Epithelial cell of proximal tubule (primary cell): ENCODE measurements at regions not wholly inside any gene's neighbourhood (a gene's known extent, or its start where the extent isn't known, plus 50 kb on each side); places are given as distances from the start of the nearest gene placed in this dataset.
"Not testable (repeated sequence)": the region's sequence is repeated elsewhere in the genome, so short reads cannot be mapped to it uniquely, and the experiment has no call there.

Source experiments
- DNase-seq: peaks from one replicate; pipeline ENCODE4 v3.0.0-alpha.2; 2011; ENCODE audit warnings: low read depth
- H3K4me3 ChIP-seq: 2 replicates; pipeline ENCODE4 v1.5.1; 2011; ENCODE audit warnings: low read depth, mild to moderate bottlenecking, low read length
- TF ChIP-seq, protein P1 (sequence below): conservative IDR thresholded peaks from 2 replicates; pipeline ENCODE4 v1.5.1; 2012; ENCODE audit warnings: low read depth, mild to moderate bottlenecking, low read length

DNA sequence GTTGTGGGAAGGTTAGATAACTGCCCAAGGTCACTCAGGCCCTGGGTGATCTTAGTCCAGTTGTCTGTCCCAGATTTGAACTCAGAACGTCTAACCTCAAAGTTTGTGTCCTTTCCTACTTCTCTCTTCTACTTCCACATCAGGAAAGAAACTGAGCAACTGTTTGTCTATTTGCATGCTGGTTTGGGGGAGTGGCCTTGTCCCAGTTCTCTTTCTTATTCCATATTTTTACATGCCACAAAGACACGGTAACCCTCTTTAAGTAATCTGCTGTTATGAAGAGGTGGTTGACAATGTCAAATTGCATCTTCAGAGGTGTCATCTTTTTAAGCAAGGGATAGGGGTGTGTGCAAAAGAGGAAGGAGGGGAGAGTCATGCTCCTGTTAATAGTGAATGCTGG is 432.5 kb downstream of the HS3ST3B1 start:
- TF ChIP-seq, protein P1, sequence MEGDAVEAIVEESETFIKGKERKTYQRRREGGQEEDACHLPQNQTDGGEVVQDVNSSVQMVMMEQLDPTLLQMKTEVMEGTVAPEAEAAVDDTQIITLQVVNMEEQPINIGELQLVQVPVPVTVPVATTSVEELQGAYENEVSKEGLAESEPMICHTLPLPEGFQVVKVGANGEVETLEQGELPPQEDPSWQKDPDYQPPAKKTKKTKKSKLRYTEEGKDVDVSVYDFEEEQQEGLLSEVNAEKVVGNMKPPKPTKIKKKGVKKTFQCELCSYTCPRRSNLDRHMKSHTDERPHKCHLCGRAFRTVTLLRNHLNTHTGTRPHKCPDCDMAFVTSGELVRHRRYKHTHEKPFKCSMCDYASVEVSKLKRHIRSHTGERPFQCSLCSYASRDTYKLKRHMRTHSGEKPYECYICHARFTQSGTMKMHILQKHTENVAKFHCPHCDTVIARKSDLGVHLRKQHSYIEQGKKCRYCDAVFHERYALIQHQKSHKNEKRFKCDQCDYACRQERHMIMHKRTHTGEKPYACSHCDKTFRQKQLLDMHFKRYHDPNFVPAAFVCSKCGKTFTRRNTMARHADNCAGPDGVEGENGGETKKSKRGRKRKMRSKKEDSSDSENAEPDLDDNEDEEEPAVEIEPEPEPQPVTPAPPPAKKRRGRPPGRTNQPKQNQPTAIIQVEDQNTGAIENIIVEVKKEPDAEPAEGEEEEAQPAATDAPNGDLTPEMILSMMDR = no peak
- H3K4me3 ChIP-seq = no peak overlapping the region
- no peak for DNase-seq

GRCh38 chr17:14732211-14732610 is 431.3 kb downstream of the HS3ST3B1 start:
- no peak overlapping the region for H3K4me3 ChIP-seq
- TF ChIP-seq, protein P1 = no peak
- DNase-seq = no peak

DNA sequence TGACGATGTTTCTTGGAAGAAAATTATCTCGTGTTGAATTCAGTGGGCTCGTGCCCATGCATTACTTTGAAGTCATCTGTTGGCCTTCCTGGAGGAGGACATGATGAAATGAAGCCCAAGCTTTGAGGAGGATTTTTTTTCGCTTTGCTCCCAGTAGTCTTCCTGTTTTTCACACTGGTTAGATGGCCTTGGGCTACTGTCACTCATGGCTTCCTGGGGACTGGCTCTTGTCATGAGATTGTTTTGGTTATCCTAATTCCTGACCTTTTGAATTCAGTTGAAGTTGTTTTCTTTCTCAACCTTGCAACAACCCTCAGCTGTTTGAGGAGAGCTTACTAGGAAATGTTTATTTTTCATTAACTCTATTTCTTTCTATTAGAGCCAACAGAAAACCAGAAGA is 430.7 kb downstream of the HS3ST3B1 start:
- no peak overlapping the region for H3K4me3 ChIP-seq
- TF ChIP-seq, protein P1 = no peak
- DNase-seq = no peak

- DNase-seq = no peak
- no peak overlapping the region for H3K4me3 ChIP-seq
- TF ChIP-seq, protein P1 = no peak
These were observed 429.9 kb downstream of the HS3ST3B1 start for GRCh38 chr17:14730821-14731220.

- no peak overlapping the region for H3K4me3 ChIP-seq
These were observed 424.8 kb downstream of the HS3ST3B1 start for GRCh38 chr17:14725729-14726128.

GRCh38 chr17:14724770-14725169 is 423.9 kb downstream of the HS3ST3B1 start:
- no peak for DNase-seq
- H3K4me3 ChIP-seq = no peak overlapping the region
- TF ChIP-seq, protein P1 = no peak

More at GRCh38 chr17:14725729-14726128, 424.8 kb downstream of the HS3ST3B1 start:
- no peak for DNase-seq
- TF ChIP-seq, protein P1 = no peak

- not testable (repeated sequence) for H3K4me3 ChIP-seq, DNase-seq
These were observed 422.5 kb downstream of the HS3ST3B1 start for GRCh38 chr17:14723349-14723748.

- DNase-seq = no peak
- no peak overlapping the region for H3K4me3 ChIP-seq
- TF ChIP-seq, protein P1 = no peak
These were observed 419.1 kb downstream of the HS3ST3B1 start for GRCh38 chr17:14719942-14720341.
